ENCODE measurements at regions not wholly inside any gene's neighbourhood (a gene's known extent, or its start where the extent isn't known, plus 50 kb on each side); places are given as distances from the start of the nearest gene placed in this dataset.

DNA sequence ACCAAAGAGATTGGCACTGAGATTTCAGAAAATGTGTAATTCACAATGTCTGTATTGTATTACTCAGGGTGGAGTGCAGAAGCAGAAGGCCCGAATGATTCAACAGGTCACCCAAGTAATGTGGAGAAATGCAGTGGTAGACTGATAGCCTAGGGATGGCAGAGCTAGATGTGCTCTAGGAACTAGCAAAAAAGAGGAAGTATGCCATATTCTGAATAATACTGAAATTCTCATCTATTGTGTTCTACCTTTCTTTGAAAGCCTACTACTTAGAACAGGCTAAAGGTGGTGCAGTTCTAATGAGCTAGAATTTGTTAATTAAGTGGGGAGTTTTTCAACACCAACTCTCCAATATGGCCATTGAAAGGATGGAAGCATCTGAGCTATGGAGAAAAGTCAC is 1449.8 kb upstream of the MIR17HG start:
- TF ChIP-seq NFE2L2 (IDR thresholded peaks at IDR 0.05; ENCODE audit: low read depth, low read length) (no peak), RFX5 (IDR thresholded peaks at IDR 0.05; ENCODE audit: low read depth, low read length) (no peak), RCOR1 (IDR thresholded peaks at IDR 0.05; ENCODE audit: insufficient replicate concordance, low read length) (no peak), MAFK (IDR thresholded peaks at IDR 0.05; ENCODE audit: low read depth, low read length) (no peak), POLR2A (IDR thresholded peaks at IDR 0.05; ENCODE audit: low read depth, low read length) (no peak), RAD21 (IDR thresholded peaks at IDR 0.05; ENCODE audit: low read length) (no peak), CEBPB (IDR thresholded peaks at IDR 0.05; ENCODE audit: low read depth, low read length) (no peak), BHLHE40 (IDR thresholded peaks at IDR 0.05; ENCODE audit: low read depth, low read length) (no peak), ELK1 (IDR thresholded peaks at IDR 0.05; ENCODE audit: borderline replicate concordance, low read depth, low read length) (no peak), SMC3 (IDR thresholded peaks at IDR 0.05; ENCODE audit: low read depth, low read length) (no peak)
- TF ChIP-seq, protein P1, sequence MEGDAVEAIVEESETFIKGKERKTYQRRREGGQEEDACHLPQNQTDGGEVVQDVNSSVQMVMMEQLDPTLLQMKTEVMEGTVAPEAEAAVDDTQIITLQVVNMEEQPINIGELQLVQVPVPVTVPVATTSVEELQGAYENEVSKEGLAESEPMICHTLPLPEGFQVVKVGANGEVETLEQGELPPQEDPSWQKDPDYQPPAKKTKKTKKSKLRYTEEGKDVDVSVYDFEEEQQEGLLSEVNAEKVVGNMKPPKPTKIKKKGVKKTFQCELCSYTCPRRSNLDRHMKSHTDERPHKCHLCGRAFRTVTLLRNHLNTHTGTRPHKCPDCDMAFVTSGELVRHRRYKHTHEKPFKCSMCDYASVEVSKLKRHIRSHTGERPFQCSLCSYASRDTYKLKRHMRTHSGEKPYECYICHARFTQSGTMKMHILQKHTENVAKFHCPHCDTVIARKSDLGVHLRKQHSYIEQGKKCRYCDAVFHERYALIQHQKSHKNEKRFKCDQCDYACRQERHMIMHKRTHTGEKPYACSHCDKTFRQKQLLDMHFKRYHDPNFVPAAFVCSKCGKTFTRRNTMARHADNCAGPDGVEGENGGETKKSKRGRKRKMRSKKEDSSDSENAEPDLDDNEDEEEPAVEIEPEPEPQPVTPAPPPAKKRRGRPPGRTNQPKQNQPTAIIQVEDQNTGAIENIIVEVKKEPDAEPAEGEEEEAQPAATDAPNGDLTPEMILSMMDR (conservative IDR thresholded peaks at IDR 0.05; ENCODE audit: low read depth, low read length), result no peak

All from IMR-90 (cell line).